B cell (primary cell): ENCODE measurements at regions not wholly inside any gene's neighbourhood (a gene's known extent, or its start where the extent isn't known, plus 50 kb on each side); places are given as distances from the start of the nearest gene placed in this dataset.

Source experiments
- ATAC-seq: fragments of 200-7000 bp; cut with Tn5 transposase; one replicate; pipeline ENCODE4 v1.10.0; 2021; ENCODE audit warnings: low read depth, mild to moderate bottlenecking, moderate number of reproducible peaks, moderate library complexity
- CTCF ChIA-PET: fragments of 350-600 bp; sonication (Branson Sonifier 250); formaldehyde crosslinking; loops from one replicate; lab custom pipeline; 2021; ENCODE audit warnings: antibody characterized with exemption, inconsistent platforms; lab: Charles Lee
- POLR2A ChIA-PET: fragments of 350-600 bp; sonication (Branson Sonifier 250); formaldehyde crosslinking; loops from one replicate; lab custom pipeline; 2021; ENCODE audit warnings: antibody characterized with exemption; lab: Charles Lee
- DNase-seq: peaks from one replicate; pipeline ENCODE4 v3.0.0; 2013
- H2AFZ ChIP-seq: 2 replicates; pipeline ENCODE4 v1.6.1; 2012; ENCODE audit warnings: mild to moderate bottlenecking, low read depth, low read length; ENCODE audit not compliant: insufficient read depth, poor library complexity, severe bottlenecking
- H3K27ac ChIP-seq, 2 donors: 1 replicate in 1 of 2; 2 replicates in 1 of 2; pipeline ENCODE4 v1.5.1; 2012 to 2013; ENCODE audit warnings: low read length in 2 of 2, mild to moderate bottlenecking in 2 of 2, moderate library complexity in 1 of 2
- H3K27me3 ChIP-seq, 4 experiments: fragments of 200-600 bp in 1 of 4; sonication (generic) in 1 of 4; replicated peaks in 1 of 4; 1 replicate in 2 of 4; 2 replicates in 2 of 4; pipeline versions ENCODE4 v1.6.1 to v1.7.0; 2013 to 2016; ENCODE audit warnings: low read length in 3 of 4, mild to moderate bottlenecking in 2 of 4, mixed read lengths in 1 of 4, moderate library complexity in 1 of 4; ENCODE audit not compliant: insufficient read depth in 4 of 4, control insufficient read depth in 3 of 4; ENCODE audit errors: control extremely low read depth in 1 of 4
- H3K36me3 ChIP-seq, 2 experiments: replicated peaks in 1 of 2; 1 replicate in 1 of 2; 2 replicates in 1 of 2; pipeline versions ENCODE4 v1.6.1 to v1.7.1; 2013; ENCODE audit warnings: low read length in 1 of 2; ENCODE audit not compliant: insufficient read depth in 2 of 2, control insufficient read depth in 1 of 2; ENCODE audit errors: control extremely low read depth in 1 of 2, extremely low read depth in 1 of 2
- H3K4me1 ChIP-seq, 2 donors: fragments of 200-600 bp in 1 of 2; sonication (generic) in 1 of 2; 1 replicate in 1 of 2; 2 replicates in 1 of 2; pipeline versions ENCODE4 v1.5.1 to v1.6.1; 2013 to 2017; ENCODE audit warnings: low read length in 2 of 2; ENCODE audit not compliant: control insufficient read depth in 2 of 2, insufficient read depth in 2 of 2
- H3K4me2 ChIP-seq: replicated peaks from 2 replicates; pipeline ENCODE3; 2012; ENCODE audit warnings: mild to moderate bottlenecking, low read depth, low read length; ENCODE audit not compliant: poor library complexity, severe bottlenecking
- H3K4me3 ChIP-seq, 5 experiments: fragments of 200-600 bp in 1 of 5; sonication (generic) in 1 of 5; 1 replicate in 3 of 5; 2 replicates in 2 of 5; pipeline versions ENCODE4 v1.5.1 to v1.7.0; 2011 to 2016; ENCODE audit warnings: low read length in 4 of 5, mild to moderate bottlenecking in 4 of 5, low read depth in 2 of 5, control low read depth in 1 of 5, moderate library complexity in 1 of 5; ENCODE audit not compliant: insufficient read depth in 1 of 5; ENCODE audit errors: control extremely low read depth in 1 of 5, extremely low read depth in 1 of 5
- H3K79me2 ChIP-seq: fragments of 200-600 bp; sonication (generic); one replicate; pipeline ENCODE4 v1.6.0; 2016; ENCODE audit warnings: low read length; ENCODE audit not compliant: control insufficient read depth, insufficient read depth
- H3K9ac ChIP-seq: fragments of 200-600 bp; sonication (generic); 2 replicates; pipeline ENCODE4 v1.6.1; 2017; ENCODE audit warnings: mild to moderate bottlenecking, low read length, moderate library complexity
- H3K9me3 ChIP-seq, 3 donors: one replicate each; pipeline versions ENCODE4 v1.6.1 to v1.7.1; 2013; ENCODE audit warnings: low read length in 2 of 3; ENCODE audit not compliant: control insufficient read depth in 2 of 3, insufficient read depth in 1 of 3; ENCODE audit errors: control extremely low read depth in 1 of 3
- H4K20me1 ChIP-seq: 2 replicates; pipeline ENCODE4 v1.6.0; 2012; ENCODE audit warnings: mild to moderate bottlenecking, low read length; ENCODE audit not compliant: insufficient read depth, control insufficient read depth, poor library complexity, severe bottlenecking
- H3K27ac Mint-ChIP-seq: one replicate; pipeline ENCODE4 v1.8.0; 2021; ENCODE audit warnings: mixed read lengths
- H3K27me3 Mint-ChIP-seq: one replicate; pipeline ENCODE4 v1.8.0; 2021; ENCODE audit warnings: mixed read lengths
- H3K4me1 Mint-ChIP-seq: one replicate; pipeline ENCODE4 v1.8.0; 2021; ENCODE audit warnings: mixed read lengths
- H3K4me3 Mint-ChIP-seq: one replicate; pipeline ENCODE4 v1.8.0; 2021; ENCODE audit warnings: mixed read lengths
- H3K9me3 Mint-ChIP-seq: one replicate; pipeline ENCODE4 v1.8.0; 2022; ENCODE audit warnings: mixed read lengths; ENCODE audit not compliant: insufficient read depth
- CTCF ChIP-seq: fragments of 200-600 bp; IDR thresholded peaks from one replicate; pipeline ENCODE4 v1.8.0; 2022; ENCODE audit warnings: antibody characterized with exemption, mild to moderate bottlenecking
- EZH2 ChIP-seq: IDR thresholded peaks from 2 replicates; pipeline ENCODE4 v1.6.1; 2012; ENCODE audit warnings: borderline replicate concordance, low read depth, mild to moderate bottlenecking, moderate library complexity, low read length; ENCODE audit not compliant: insufficient read depth, poor library complexity, severe bottlenecking
- WGBS: methylation state at CpG from one replicate; pipeline ENCODE4 v1.1.5; 2013; ENCODE audit warnings: missing lambda C conversion rate; ENCODE audit not compliant: insufficient coverage; 5-methylcytosine and 5-hydroxymethylcytosine counted together
- intact Hi-C: fragments of 100-400 bp; cut with micrococcal nuclease; formaldehyde crosslinking; loops from one replicate; pipeline ENCODE4 v1.10.0; 2022

GRCh38 chr4:17065821-17066220 is 167.4 kb upstream of the LDB2 start:
- no peak overlapping the region for H3K27ac ChIP-seq
- no peak for TF ChIP-seq EZH2
- no peak for TF ChIP-seq CTCF
- intact Hi-C loops = no loop called here
- Mint-ChIP-seq H3K4me3 (no peak overlapping the region), H3K27me3 (no peaks in the 10 kb centered on the region), H3K27ac (no peak overlapping the region), H3K9me3 (peaks cover 2% of the 10 kb centered on the region), H3K4me1 (no peaks in the 10 kb centered on the region)
- ChIA-PET CTCF (no interaction called here), POLR2A (no interaction called here)
- no peaks in the 10 kb centered on the region for H4K20me1 ChIP-seq
- H3K4me1 ChIP-seq = no peaks in the 10 kb centered on the region
- no peak overlapping the region for H3K4me2 ChIP-seq
- H3K27me3 ChIP-seq = no peaks in the 10 kb centered on the region
- no peak overlapping the region for H3K9ac ChIP-seq
- 38% methylated on average over 1 of the region's 2 CpGs for WGBS
- no peak overlapping the region for H2AFZ ChIP-seq
- no peak for ATAC-seq
- H3K79me2 ChIP-seq = no peaks in the 10 kb centered on the region
- no peaks in the 10 kb centered on the region for H3K36me3 ChIP-seq
- no peaks in the 10 kb centered on the region for H3K9me3 ChIP-seq
- H3K4me3 ChIP-seq = no peak overlapping the region
- no peak for DNase-seq

- Histone ChIP-seq H3K4me1 (no peaks in the 10 kb centered on the region), H2AFZ (no peak overlapping the region), H3K36me3 (no peaks in the 10 kb centered on the region), H3K27me3 (no peaks in the 10 kb centered on the region), H3K4me3 (no peak overlapping the region), H3K9me3 (no peaks in the 10 kb centered on the region), H3K27ac (no peak overlapping the region), H3K79me2 (no peaks in the 10 kb centered on the region), H3K9ac (no peak overlapping the region), H4K20me1 (no peaks in the 10 kb centered on the region), H3K4me2 (no peak overlapping the region)
- no peak for ATAC-seq
- ChIA-PET CTCF (no interaction called here), POLR2A (no interaction called here)
- TF ChIP-seq CTCF (no peak), EZH2 (no peak)
- DNase-seq = no peak
- Mint-ChIP-seq H3K4me3 (no peak overlapping the region), H3K27me3 (no peaks in the 10 kb centered on the region), H3K9me3 (peaks cover 2% of the 10 kb centered on the region), H3K4me1 (no peaks in the 10 kb centered on the region), H3K27ac (no peak overlapping the region)
- intact Hi-C loops = no loop called here
- WGBS = 88% methylated on average over 2 of the region's 4 CpGs
Measured at GRCh38 chr4:17064959-17065358, 166.5 kb upstream of the LDB2 start.
